ENCODE measurements at regions not wholly inside any gene's neighbourhood (a gene's known extent, or its start where the extent isn't known, plus 50 kb on each side); places are given as distances from the start of the nearest gene placed in this dataset.

DNA sequence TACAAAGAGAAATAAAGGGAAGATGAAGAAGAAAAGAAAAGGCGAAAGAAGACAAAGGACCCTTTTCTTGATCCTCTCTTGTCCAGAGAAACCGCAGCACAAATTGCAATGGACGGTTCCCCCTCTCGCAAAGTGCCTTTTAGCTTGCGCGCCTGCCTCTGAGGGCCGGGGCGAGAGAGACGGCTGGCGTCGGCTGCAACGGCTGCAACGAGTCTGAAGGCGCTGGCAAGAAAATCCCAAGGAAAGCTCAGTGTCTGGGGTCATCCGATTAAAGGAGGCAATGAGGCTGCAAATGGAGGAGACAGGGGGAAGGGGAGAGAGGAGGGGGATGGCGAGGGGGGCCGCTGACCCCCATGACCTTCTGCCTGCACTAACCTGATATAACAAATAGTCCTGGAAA lies 671.5 kb downstream of the MED13L start:
- TF ChIP-seq, protein P1, sequence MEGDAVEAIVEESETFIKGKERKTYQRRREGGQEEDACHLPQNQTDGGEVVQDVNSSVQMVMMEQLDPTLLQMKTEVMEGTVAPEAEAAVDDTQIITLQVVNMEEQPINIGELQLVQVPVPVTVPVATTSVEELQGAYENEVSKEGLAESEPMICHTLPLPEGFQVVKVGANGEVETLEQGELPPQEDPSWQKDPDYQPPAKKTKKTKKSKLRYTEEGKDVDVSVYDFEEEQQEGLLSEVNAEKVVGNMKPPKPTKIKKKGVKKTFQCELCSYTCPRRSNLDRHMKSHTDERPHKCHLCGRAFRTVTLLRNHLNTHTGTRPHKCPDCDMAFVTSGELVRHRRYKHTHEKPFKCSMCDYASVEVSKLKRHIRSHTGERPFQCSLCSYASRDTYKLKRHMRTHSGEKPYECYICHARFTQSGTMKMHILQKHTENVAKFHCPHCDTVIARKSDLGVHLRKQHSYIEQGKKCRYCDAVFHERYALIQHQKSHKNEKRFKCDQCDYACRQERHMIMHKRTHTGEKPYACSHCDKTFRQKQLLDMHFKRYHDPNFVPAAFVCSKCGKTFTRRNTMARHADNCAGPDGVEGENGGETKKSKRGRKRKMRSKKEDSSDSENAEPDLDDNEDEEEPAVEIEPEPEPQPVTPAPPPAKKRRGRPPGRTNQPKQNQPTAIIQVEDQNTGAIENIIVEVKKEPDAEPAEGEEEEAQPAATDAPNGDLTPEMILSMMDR (IDR thresholded peaks at IDR 0.05): no peak
- no peaks in the 10 kb centered on the region for H3K4me1 ChIP-seq
- ATAC-seq (no peak), DNase-seq (no peak)
- no peak overlapping the region for H3K4me3 ChIP-seq
- intact Hi-C loops (cut with DNase I): no loop called here
- H3K27me3 ChIP-seq (ENCODE audit: insufficient read depth in 3 of 3, low read length in 2 of 3): peaks cover 3 to 29% (median 6%) of the 10 kb centered on the region in 3 donors
- no peaks in the 10 kb centered on the region for H3K36me3 ChIP-seq (ENCODE audit: insufficient read depth in 1 of 2, low read depth in 1 of 2)
- no peaks in the 10 kb centered on the region for H3K9me3 ChIP-seq
- 29 to 44% (median 39%) methylated on average over 16 to 17 of the region's 17 CpGs for WGBS, 3 donors
- H3K27ac ChIP-seq: no peak overlapping the region

DNA sequence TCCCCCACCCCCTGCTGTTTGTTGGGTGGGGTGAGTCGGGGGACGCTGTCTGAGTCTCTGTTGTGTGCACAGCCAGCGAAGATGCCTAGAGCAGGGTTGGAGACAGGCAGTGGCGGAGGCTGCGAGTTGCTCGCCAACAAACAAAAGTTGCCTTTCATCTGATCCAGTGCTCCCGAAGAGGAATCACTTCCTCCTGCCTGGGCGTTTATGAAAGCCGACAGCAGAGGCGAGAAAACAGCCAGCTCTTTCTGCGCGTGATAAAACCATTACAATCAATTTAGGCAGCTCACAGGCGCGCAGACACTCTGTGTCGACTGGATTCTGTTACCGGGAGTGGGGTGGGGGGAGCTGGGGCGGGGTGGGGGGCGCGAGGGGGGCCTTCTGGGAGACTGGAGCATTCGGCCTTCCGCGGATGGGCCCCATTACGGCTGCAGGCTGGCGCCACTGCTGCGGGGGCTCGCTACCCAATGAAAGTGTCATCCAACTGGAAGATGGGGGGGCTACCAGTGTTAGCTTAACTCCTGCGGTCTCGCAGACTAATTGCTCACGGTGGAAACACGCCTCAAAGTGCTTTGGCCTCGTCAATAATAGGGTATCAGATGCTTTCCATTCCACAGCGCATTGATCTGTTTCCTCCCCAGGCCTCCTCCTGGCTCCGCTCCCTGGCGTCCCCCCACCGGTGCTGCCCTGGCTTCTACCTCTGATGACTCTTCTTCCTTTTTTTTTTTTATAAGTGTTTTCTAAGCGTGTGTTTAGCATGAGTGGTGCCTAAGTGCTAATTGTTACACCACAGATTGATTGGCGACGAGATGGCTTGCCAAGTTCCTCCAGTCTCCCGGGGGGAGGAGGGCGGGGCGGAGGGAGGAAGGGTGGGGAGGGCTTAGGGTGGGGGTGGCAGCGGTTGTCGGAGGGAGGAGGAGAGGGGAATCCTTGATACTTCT lies 678.4 kb downstream of the MED13L start:
- TF ChIP-seq, protein P1 (IDR thresholded peaks at IDR 0.05): no peak
- peaks cover 3% of the 10 kb centered on the region for H3K4me1 ChIP-seq
- no peaks in the 10 kb centered on the region for H3K9me3 ChIP-seq
- DNase-seq (peak in 1 of 2 donors; percentile 26), ATAC-seq (peak; percentile 14 to 48 (median 24))
- peaks cover 0 to 46% (median 0%) of the 10 kb centered on the region in 3 donors for H3K27me3 ChIP-seq (ENCODE audit: insufficient read depth in 3 of 3, low read length in 2 of 3)
- WGBS, 3 donors: 2 to 5% (median 3%) methylated on average over 43 of the region's 43 CpGs
- intact Hi-C loops (cut with DNase I): no loop called here
- peak overlapping the region; percentile 17 for H3K4me3 ChIP-seq
- no peaks in the 10 kb centered on the region for H3K36me3 ChIP-seq (ENCODE audit: insufficient read depth in 1 of 2, low read depth in 1 of 2)
- H3K27ac ChIP-seq: no peak overlapping the region

DNA sequence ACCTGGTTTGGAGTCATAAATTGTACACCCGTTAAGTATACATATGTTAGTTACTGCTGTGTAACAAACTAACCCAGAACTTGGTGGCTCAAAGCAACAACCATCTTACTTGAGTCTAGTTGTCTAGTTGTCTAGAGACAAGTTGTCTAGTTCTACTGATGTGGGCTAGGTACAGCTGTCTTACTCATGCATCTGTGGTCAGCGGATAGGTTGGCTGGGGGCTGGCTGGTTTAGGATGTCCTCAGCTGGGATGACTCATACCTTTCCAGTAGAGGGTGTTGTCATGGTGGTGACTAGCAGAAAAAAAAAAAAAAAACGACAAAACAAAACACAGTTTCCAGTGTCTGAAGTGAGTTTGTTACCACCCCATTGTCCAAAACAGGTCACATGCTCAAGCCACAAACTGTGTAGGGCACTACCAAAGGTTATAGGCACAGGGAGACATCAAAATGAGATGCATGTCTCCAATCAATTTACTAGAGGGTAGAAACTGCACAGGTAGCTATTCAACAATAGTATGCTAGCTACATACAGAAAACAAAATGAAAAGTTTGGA lies 680.3 kb downstream of the MED13L start:
- 59 to 72% (median 61%) methylated on average over 3 of the region's 3 CpGs for WGBS, 3 donors
- ATAC-seq: no peak
- intact Hi-C loops (cut with DNase I): no loop called here
- Histone ChIP-seq H3K9me3 (no peaks in the 10 kb centered on the region), H3K4me3 (no peak overlapping the region), H3K4me1 (peaks cover 3% of the 10 kb centered on the region), H3K27ac (no peak overlapping the region), H3K27me3 (ENCODE audit: insufficient read depth in 3 of 3, low read length in 2 of 3) (peaks cover 0 to 36% (median 0%) of the 10 kb centered on the region in 3 donors), H3K36me3 (ENCODE audit: insufficient read depth in 1 of 2, low read depth in 1 of 2) (no peaks in the 10 kb centered on the region)
- DNase-seq: no peak
- TF ChIP-seq, protein P1 (IDR thresholded peaks at IDR 0.05): no peak

DNA sequence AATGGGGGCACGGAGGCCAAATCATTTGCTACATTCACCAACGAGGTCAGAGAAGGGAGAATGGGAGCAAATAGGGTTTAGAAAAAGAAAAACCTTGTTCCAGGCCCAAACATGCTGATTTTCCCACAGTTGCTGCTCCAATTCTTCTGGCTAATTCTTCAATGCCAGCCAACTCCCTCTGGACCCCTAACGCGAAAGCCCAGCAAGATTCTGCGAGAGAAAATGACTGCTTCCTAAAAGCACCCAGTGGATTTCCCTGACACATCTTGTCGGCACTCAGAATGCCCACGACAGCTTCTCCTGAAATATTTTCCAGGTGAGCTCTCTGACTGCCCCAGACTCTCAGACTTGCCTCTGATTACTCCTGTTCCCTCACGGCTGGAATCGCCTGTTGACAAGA lies 689.4 kb downstream of the MED13L start:
- intact Hi-C loops (cut with DNase I): no loop called here
- WGBS, 3 donors: 76 to 84% (median 82%) methylated on average over 9 of the region's 9 CpGs
- TF ChIP-seq, protein P1 (IDR thresholded peaks at IDR 0.05): no peak
- no peak overlapping the region for H3K27ac ChIP-seq
- H3K4me1 ChIP-seq: no peaks in the 10 kb centered on the region
- H3K27me3 ChIP-seq (ENCODE audit: insufficient read depth in 3 of 3, low read length in 2 of 3): no peaks in the 10 kb centered on the region
- H3K36me3 ChIP-seq (ENCODE audit: insufficient read depth in 1 of 2, low read depth in 1 of 2): no peaks in the 10 kb centered on the region
- no peak for DNase-seq
- no peaks in the 10 kb centered on the region for H3K9me3 ChIP-seq
- no peak for ATAC-seq
- no peak overlapping the region for H3K4me3 ChIP-seq

Measured in psoas muscle (tissue), 7 donors.